A673 (cell line): ENCODE measurements at regions not wholly inside any gene's neighbourhood (a gene's known extent, or its start where the extent isn't known, plus 50 kb on each side); places are given as distances from the start of the nearest gene placed in this dataset.

Source experiments
- CTCF ChIP-seq: fragments of 300-800, 200-600 bp; sonication (generic); conservative IDR thresholded peaks from 2 replicates; pipeline ENCODE4 v1.5.1; 2017; ENCODE audit warnings: low read depth, mild to moderate bottlenecking, antibody characterized with exemption, low read length, moderate library complexity, mixed read lengths
- EZH2 ChIP-seq: fragments of 200-600 bp; sonication (generic); IDR thresholded peaks from 2 replicates; pipeline ENCODE4 v1.6.1; 2017; ENCODE audit warnings: borderline replicate concordance, low read depth, mild to moderate bottlenecking, mixed read lengths, antibody characterized with exemption, low read length; ENCODE audit not compliant: poor library complexity, severe bottlenecking

GRCh38 chr11:81331088-81331487, 1402.6 kb downstream of the FAM181B start:
- no peak for TF ChIP-seq CTCF
- no peak for TF ChIP-seq EZH2
